ENCODE measurements at regions not wholly inside any gene's neighbourhood (a gene's known extent, or its start where the extent isn't known, plus 50 kb on each side); places are given as distances from the start of the nearest gene placed in this dataset.

- H3K36me3 ChIP-seq: no peaks in the 10 kb centered on the region
- intact Hi-C loops (cut with DNase I): no loop called here
- H3K4me1 ChIP-seq: peaks cover 18% of the 10 kb centered on the region
- no peak overlapping the region for H3K27ac ChIP-seq
- DNase-seq: no peak
- TF ChIP-seq CTCF (IDR thresholded peaks at IDR 0.05): no peak
- H3K9me3 ChIP-seq: no peaks in the 10 kb centered on the region
- no peaks in the 10 kb centered on the region for H3K27me3 ChIP-seq (ENCODE audit: low read depth)
- no peak overlapping the region for H3K4me3 ChIP-seq
- no peak for ATAC-seq
Measured at GRCh38 chr2:20528713-20529112, 81.8 kb downstream of the RHOB start.

- H3K36me3 ChIP-seq: no peaks in the 10 kb centered on the region
- peaks cover 3% of the 10 kb centered on the region for H3K4me1 ChIP-seq
- no peak for TF ChIP-seq CTCF (IDR thresholded peaks at IDR 0.05)
- H3K27me3 ChIP-seq (ENCODE audit: low read depth): no peaks in the 10 kb centered on the region
- DNase-seq: no peak
- ATAC-seq: no peak
- intact Hi-C loops (cut with DNase I): no loop called here
- no peak overlapping the region for H3K4me3 ChIP-seq
- no peaks in the 10 kb centered on the region for H3K9me3 ChIP-seq
- no peak overlapping the region for H3K27ac ChIP-seq
Measured at GRCh38 chr2:20530520-20530919, 83.6 kb downstream of the RHOB start.

GRCh38 chr2:20531633-20532262 is 84.9 kb downstream of the RHOB start:
- DNase-seq: no peak
- intact Hi-C loops (cut with DNase I): no loop called here
- H3K4me1 ChIP-seq: no peaks in the 10 kb centered on the region
- H3K9me3 ChIP-seq: no peaks in the 10 kb centered on the region
- no peak overlapping the region for H3K27ac ChIP-seq
- no peak overlapping the region for H3K4me3 ChIP-seq
- no peak for ATAC-seq
- TF ChIP-seq CTCF (IDR thresholded peaks at IDR 0.05): no peak
- H3K36me3 ChIP-seq: no peaks in the 10 kb centered on the region
- H3K27me3 ChIP-seq (ENCODE audit: low read depth): no peaks in the 10 kb centered on the region

- intact Hi-C loops (cut with DNase I): no loop called here
- no peak for DNase-seq
Measured at GRCh38 chr2:20532634-20533437, 86.0 kb downstream of the RHOB start.

GRCh38 chr2:20533993-20534622 is 87.2 kb downstream of the RHOB start:
- H3K9me3 ChIP-seq: no peaks in the 10 kb centered on the region
- intact Hi-C loops (cut with DNase I): no loop called here
- no peaks in the 10 kb centered on the region for H3K27me3 ChIP-seq (ENCODE audit: low read depth)
- H3K36me3 ChIP-seq: no peaks in the 10 kb centered on the region
- no peak for ATAC-seq
- TF ChIP-seq CTCF (IDR thresholded peaks at IDR 0.05): no peak
- H3K4me3 ChIP-seq: no peak overlapping the region
- no peak for DNase-seq
- no peaks in the 10 kb centered on the region for H3K4me1 ChIP-seq
- H3K27ac ChIP-seq: no peak overlapping the region

More at GRCh38 chr2:20532634-20533437, 86.0 kb downstream of the RHOB start:
- no peak overlapping the region for H3K27ac ChIP-seq
- H3K4me3 ChIP-seq: no peak overlapping the region
- no peaks in the 10 kb centered on the region for H3K36me3 ChIP-seq
- H3K4me1 ChIP-seq: no peaks in the 10 kb centered on the region
- no peaks in the 10 kb centered on the region for H3K27me3 ChIP-seq (ENCODE audit: low read depth)
- no peak for TF ChIP-seq CTCF (IDR thresholded peaks at IDR 0.05)
- ATAC-seq: peak in 1 of 2 donors; percentile 40
- no peaks in the 10 kb centered on the region for H3K9me3 ChIP-seq

All from lower lobe of right lung (tissue), 2 donors.